ENCODE measurements at regions not wholly inside any gene's neighbourhood (a gene's known extent, or its start where the extent isn't known, plus 50 kb on each side); places are given as distances from the start of the nearest gene placed in this dataset.

DNA sequence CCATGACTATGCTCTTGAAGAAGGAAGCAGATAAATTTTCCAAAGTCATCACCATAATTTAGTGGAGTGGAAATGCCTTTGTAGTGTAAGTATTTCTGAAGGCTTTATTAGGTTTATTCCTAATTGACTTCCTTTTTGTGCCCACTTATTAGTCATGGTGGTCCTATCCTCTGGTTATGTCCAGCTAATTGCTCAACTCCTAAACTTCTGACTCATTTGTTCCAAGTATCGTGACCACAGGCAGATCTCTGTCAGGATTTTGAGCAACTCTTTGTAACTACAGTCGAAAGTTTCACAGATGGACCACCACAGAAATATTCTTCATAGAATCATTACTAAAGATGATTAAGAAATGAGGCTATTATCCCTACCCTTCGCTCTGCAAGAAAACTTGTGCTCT is 315.6 kb upstream of the PTCHD4 start:
- POLR2A ChIA-PET: no interaction called here
- CTCF ChIA-PET: no interaction called here
- DNase-seq (ENCODE audit: low read depth): peak; percentile 64
- no peaks in the 10 kb centered on the region for H3K36me3 ChIP-seq (ENCODE audit: control insufficient read depth, insufficient read depth, low read length)
- no peaks in the 10 kb centered on the region for H3K27me3 ChIP-seq (ENCODE audit: control insufficient read depth, insufficient read depth, low read length)
- TF ChIP-seq, protein P1, sequence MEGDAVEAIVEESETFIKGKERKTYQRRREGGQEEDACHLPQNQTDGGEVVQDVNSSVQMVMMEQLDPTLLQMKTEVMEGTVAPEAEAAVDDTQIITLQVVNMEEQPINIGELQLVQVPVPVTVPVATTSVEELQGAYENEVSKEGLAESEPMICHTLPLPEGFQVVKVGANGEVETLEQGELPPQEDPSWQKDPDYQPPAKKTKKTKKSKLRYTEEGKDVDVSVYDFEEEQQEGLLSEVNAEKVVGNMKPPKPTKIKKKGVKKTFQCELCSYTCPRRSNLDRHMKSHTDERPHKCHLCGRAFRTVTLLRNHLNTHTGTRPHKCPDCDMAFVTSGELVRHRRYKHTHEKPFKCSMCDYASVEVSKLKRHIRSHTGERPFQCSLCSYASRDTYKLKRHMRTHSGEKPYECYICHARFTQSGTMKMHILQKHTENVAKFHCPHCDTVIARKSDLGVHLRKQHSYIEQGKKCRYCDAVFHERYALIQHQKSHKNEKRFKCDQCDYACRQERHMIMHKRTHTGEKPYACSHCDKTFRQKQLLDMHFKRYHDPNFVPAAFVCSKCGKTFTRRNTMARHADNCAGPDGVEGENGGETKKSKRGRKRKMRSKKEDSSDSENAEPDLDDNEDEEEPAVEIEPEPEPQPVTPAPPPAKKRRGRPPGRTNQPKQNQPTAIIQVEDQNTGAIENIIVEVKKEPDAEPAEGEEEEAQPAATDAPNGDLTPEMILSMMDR (IDR thresholded peaks at IDR 0.05; ENCODE audit: insufficient read depth, low read depth, low read length): no peak
- H3K4me3 ChIP-seq (ENCODE audit: low read depth, low read length): no peak overlapping the region

DNA sequence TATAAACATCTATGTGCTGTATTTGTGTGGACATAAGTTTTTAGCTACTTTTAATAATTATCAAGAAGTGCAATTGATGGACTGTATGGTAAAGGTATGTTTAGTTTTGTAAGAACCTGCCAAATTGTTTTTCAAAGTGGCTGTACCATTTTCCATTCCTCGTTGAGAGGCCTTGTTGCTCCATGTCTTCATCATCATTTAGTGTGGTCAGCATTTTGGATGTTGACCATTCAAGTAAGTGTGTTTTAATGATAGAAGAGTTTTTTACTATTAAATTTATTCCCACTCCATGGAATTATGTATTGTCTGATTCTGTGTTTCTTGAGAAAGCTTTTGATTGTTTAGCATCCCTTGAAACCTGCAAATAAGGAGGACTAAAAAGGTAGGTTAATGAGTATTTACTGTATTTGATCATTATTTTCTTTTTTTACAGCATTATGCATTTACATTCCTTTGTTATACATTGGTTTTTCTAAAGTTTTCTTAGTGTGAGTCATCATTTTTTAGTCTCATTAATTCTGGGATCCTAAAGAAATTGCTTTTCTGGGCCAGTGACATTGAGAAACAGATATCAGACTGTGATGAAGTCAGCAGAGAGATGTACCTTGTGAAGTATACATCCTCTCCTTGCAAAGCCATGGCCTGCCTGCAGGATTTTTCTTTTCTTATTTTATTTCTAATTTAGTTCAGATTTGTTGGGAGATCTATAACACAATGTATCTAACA is 312.8 kb upstream of the PTCHD4 start:
- ChIA-PET POLR2A (no interaction called here), CTCF (no interaction called here)
- no peak overlapping the region for H3K4me3 ChIP-seq (ENCODE audit: low read depth, low read length)
- TF ChIP-seq, protein P1 (IDR thresholded peaks at IDR 0.05; ENCODE audit: insufficient read depth, low read depth, low read length): no peak
- no peaks in the 10 kb centered on the region for H3K27me3 ChIP-seq (ENCODE audit: control insufficient read depth, insufficient read depth, low read length)
- no peaks in the 10 kb centered on the region for H3K36me3 ChIP-seq (ENCODE audit: control insufficient read depth, insufficient read depth, low read length)
- DNase-seq (ENCODE audit: low read depth): no peak

DNA sequence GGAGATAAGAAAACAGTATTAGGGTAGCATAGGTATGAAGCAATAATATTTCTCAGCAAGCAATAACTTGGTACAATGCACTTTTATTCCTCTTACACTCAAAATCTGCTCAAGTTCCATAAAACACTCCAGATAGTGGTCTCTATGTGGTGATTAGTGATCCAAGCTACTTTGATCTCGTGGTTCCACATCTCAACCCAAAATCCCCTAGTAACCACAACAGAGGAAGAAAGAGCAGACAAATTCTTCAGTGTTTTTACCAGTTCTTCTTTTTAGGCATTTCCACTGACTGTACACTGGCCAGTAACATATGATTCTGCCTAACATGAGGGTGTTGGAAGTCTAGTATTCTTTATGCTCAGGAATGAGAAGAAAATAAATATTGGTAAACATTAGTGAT is 309.0 kb upstream of the PTCHD4 start:
- DNase-seq (ENCODE audit: low read depth): no peak
- no peaks in the 10 kb centered on the region for H3K36me3 ChIP-seq (ENCODE audit: control insufficient read depth, insufficient read depth, low read length)
- POLR2A ChIA-PET: no interaction called here
- TF ChIP-seq, protein P1 (IDR thresholded peaks at IDR 0.05; ENCODE audit: insufficient read depth, low read depth, low read length): no peak
- H3K27me3 ChIP-seq (ENCODE audit: control insufficient read depth, insufficient read depth, low read length): no peaks in the 10 kb centered on the region
- H3K4me3 ChIP-seq (ENCODE audit: low read depth, low read length): no peak overlapping the region
- CTCF ChIA-PET: no interaction called here

DNA sequence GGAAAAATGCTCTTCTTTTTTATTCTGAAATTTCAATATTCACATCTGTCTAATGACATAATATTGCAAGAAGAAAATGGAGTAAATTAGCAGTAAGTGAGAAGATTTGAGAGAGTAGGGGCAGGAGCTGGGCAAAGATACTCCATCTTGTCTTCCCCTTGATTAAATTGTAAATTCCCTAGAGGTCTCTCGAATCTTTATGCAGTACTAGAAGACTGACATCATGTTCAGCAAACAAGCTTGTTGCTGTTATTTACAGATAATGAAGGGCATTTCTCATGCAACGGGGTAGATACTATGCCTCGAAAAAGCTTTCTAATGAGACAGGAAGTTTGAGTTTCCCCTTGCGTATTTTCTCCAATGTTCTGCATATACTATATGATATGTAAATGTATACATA is 306.9 kb upstream of the PTCHD4 start:
- POLR2A ChIA-PET: no interaction called here
- CTCF ChIA-PET: no interaction called here
- DNase-seq (ENCODE audit: low read depth): no peak

DNA sequence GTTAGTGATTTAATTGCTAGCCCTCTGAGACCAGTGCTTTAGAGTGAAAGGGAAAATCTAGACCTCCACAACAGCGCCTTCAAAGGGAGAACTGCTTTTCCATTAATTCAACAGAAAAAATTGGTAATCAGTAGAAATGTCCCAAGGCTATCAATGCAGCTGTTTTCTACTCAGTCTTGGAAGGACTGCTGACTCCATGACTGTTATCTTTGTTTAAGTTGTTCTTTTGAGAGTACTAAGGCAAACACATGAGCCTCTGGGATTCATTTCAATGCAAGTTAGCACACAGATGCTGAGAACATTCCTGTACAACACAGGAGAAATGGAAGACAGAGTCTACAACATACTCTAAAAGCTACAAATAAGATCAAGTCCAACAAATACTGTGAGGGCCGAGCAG is 301.7 kb upstream of the PTCHD4 start:
- Histone ChIP-seq H3K4me3 (ENCODE audit: low read depth, low read length) (no peak overlapping the region), H3K36me3 (ENCODE audit: control insufficient read depth, insufficient read depth, low read length) (no peaks in the 10 kb centered on the region), H3K27me3 (ENCODE audit: control insufficient read depth, insufficient read depth, low read length) (no peaks in the 10 kb centered on the region)
- ChIA-PET CTCF (no interaction called here), POLR2A (no interaction called here)
- TF ChIP-seq, protein P1 (IDR thresholded peaks at IDR 0.05; ENCODE audit: insufficient read depth, low read depth, low read length): no peak
- DNase-seq (ENCODE audit: low read depth): no peak

More for the DNA sequence above, 306.9 kb upstream of the PTCHD4 start:
- H3K27me3 ChIP-seq (ENCODE audit: control insufficient read depth, insufficient read depth, low read length): no peaks in the 10 kb centered on the region
- H3K36me3 ChIP-seq (ENCODE audit: control insufficient read depth, insufficient read depth, low read length): no peaks in the 10 kb centered on the region
- H3K4me3 ChIP-seq (ENCODE audit: low read depth, low read length): no peak overlapping the region
- TF ChIP-seq, protein P1 (IDR thresholded peaks at IDR 0.05; ENCODE audit: insufficient read depth, low read depth, low read length): no peak

All from BJ (cell line).